Skeletal muscle tissue (tissue), 3 donors: ENCODE measurements at regions not wholly inside any gene's neighbourhood (a gene's known extent, or its start where the extent isn't known, plus 50 kb on each side); places are given as distances from the start of the nearest gene placed in this dataset.

Experiments
- H3K27ac ChIP-seq: one replicate; pipeline ENCODE4 v1.7.0; 2013; ENCODE audit warnings: mild to moderate bottlenecking, low read depth, low read length, inconsistent platforms
- H3K27me3 ChIP-seq, 3 donors: one replicate each; pipeline ENCODE4 v1.7.0; 2013; ENCODE audit warnings: low read length in 3 of 3; ENCODE audit not compliant: control insufficient read depth in 3 of 3, insufficient read depth in 3 of 3
- H3K36me3 ChIP-seq, 3 donors: one replicate each; pipeline ENCODE4 v1.7.0; 2013; ENCODE audit warnings: low read length in 3 of 3; ENCODE audit not compliant: control insufficient read depth in 3 of 3, insufficient read depth in 3 of 3
- H3K4me1 ChIP-seq, 3 donors: one replicate each; pipeline ENCODE4 v1.7.0; 2013; ENCODE audit warnings: low read length in 3 of 3, mild to moderate bottlenecking in 3 of 3; ENCODE audit not compliant: control insufficient read depth in 3 of 3, insufficient read depth in 3 of 3
- H3K4me3 ChIP-seq, 3 donors: one replicate each; pipeline ENCODE4 v1.7.0; 2013; ENCODE audit warnings: low read length in 3 of 3
- H3K9ac ChIP-seq, 3 donors: one replicate each; pipeline ENCODE4 v1.7.0; 2013; ENCODE audit warnings: low read length in 3 of 3, mild to moderate bottlenecking in 3 of 3, moderate library complexity in 2 of 3, low read depth in 1 of 3
- H3K9me3 ChIP-seq, 3 donors: one replicate each; pipeline ENCODE4 v1.7.0; 2013; ENCODE audit warnings: low read length in 3 of 3; ENCODE audit not compliant: control insufficient read depth in 3 of 3
- donor health status: Osteomylitis.

GRCh38 chr3:68336042-68336441, 596.3 kb downstream of the TAFA4 start:
- Histone ChIP-seq H3K4me3 (no peak overlapping the region), H3K27me3 (no peaks in the 10 kb centered on the region), H3K27ac (no peak overlapping the region), H3K4me1 (no peaks in the 10 kb centered on the region), H3K9me3 (no peaks in the 10 kb centered on the region), H3K9ac (no peak overlapping the region), H3K36me3 (no peaks in the 10 kb centered on the region)

- no peak overlapping the region for H3K27ac ChIP-seq
- H3K36me3 ChIP-seq = no peaks in the 10 kb centered on the region
- no peaks in the 10 kb centered on the region for H3K27me3 ChIP-seq
- H3K9me3 ChIP-seq = no peaks in the 10 kb centered on the region
- H3K4me1 ChIP-seq = no peaks in the 10 kb centered on the region
- no peak overlapping the region for H3K9ac ChIP-seq
- H3K4me3 ChIP-seq = no peak overlapping the region
These were observed 597.9 kb downstream of the TAFA4 start for GRCh38 chr3:68334367-68334986.

GRCh38 chr3:68328049-68328448, 604.3 kb downstream of the TAFA4 start:
- no peak overlapping the region for H3K9ac ChIP-seq
- no peaks in the 10 kb centered on the region for H3K27me3 ChIP-seq
- no peaks in the 10 kb centered on the region for H3K36me3 ChIP-seq
- H3K9me3 ChIP-seq = no peaks in the 10 kb centered on the region
- H3K4me1 ChIP-seq = no peaks in the 10 kb centered on the region
- no peak overlapping the region for H3K4me3 ChIP-seq
- no peak overlapping the region for H3K27ac ChIP-seq

- no peak overlapping the region for H3K9ac ChIP-seq
- no peaks in the 10 kb centered on the region for H3K9me3 ChIP-seq
- H3K4me1 ChIP-seq = no peaks in the 10 kb centered on the region
- H3K36me3 ChIP-seq = no peaks in the 10 kb centered on the region
- no peak overlapping the region for H3K27ac ChIP-seq
- no peaks in the 10 kb centered on the region for H3K27me3 ChIP-seq
- H3K4me3 ChIP-seq = no peak overlapping the region
These were observed 616.4 kb downstream of the TAFA4 start for GRCh38 chr3:68315964-68316363.

- H3K9ac ChIP-seq = no peak overlapping the region
- no peaks in the 10 kb centered on the region for H3K36me3 ChIP-seq
- no peak overlapping the region for H3K27ac ChIP-seq
- no peaks in the 10 kb centered on the region for H3K9me3 ChIP-seq
- H3K27me3 ChIP-seq = no peaks in the 10 kb centered on the region
- H3K4me3 ChIP-seq = no peak overlapping the region
- H3K4me1 ChIP-seq = no peaks in the 10 kb centered on the region
These were observed 616.8 kb downstream of the TAFA4 start for GRCh38 chr3:68315546-68315945.

GRCh38 chr3:68306571-68306970, 625.8 kb downstream of the TAFA4 start:
- Histone ChIP-seq H3K36me3 (no peaks in the 10 kb centered on the region), H3K4me1 (no peaks in the 10 kb centered on the region), H3K27ac (no peak overlapping the region), H3K27me3 (no peaks in the 10 kb centered on the region), H3K4me3 (no peak overlapping the region), H3K9me3 (no peaks in the 10 kb centered on the region), H3K9ac (no peak overlapping the region)

GRCh38 chr3:68295457-68295856, 636.9 kb downstream of the TAFA4 start:
- no peaks in the 10 kb centered on the region for H3K27me3 ChIP-seq
- no peak overlapping the region for H3K4me3 ChIP-seq
- no peaks in the 10 kb centered on the region for H3K4me1 ChIP-seq
- no peaks in the 10 kb centered on the region for H3K36me3 ChIP-seq
- H3K27ac ChIP-seq = no peak overlapping the region
- H3K9ac ChIP-seq = no peak overlapping the region
- no peaks in the 10 kb centered on the region for H3K9me3 ChIP-seq

GRCh38 chr3:68290333-68290732, 635.9 kb upstream of the SUCLG2 start:
- Histone ChIP-seq H3K9ac (no peak overlapping the region), H3K4me3 (no peak overlapping the region), H3K9me3 (no peaks in the 10 kb centered on the region), H3K27ac (no peak overlapping the region), H3K36me3 (no peaks in the 10 kb centered on the region), H3K4me1 (no peaks in the 10 kb centered on the region), H3K27me3 (no peaks in the 10 kb centered on the region)

GRCh38 chr3:68288085-68288484, 633.7 kb upstream of the SUCLG2 start:
- Histone ChIP-seq H3K9ac (no peak overlapping the region), H3K27ac (no peak overlapping the region), H3K4me3 (no peak overlapping the region), H3K27me3 (no peaks in the 10 kb centered on the region), H3K9me3 (no peaks in the 10 kb centered on the region), H3K4me1 (no peaks in the 10 kb centered on the region), H3K36me3 (no peaks in the 10 kb centered on the region)

- no peak overlapping the region for H3K27ac ChIP-seq
- H3K4me1 ChIP-seq = no peaks in the 10 kb centered on the region
- H3K4me3 ChIP-seq = no peak overlapping the region
- no peak overlapping the region for H3K9ac ChIP-seq
- H3K27me3 ChIP-seq = no peaks in the 10 kb centered on the region
- H3K36me3 ChIP-seq = no peaks in the 10 kb centered on the region
- H3K9me3 ChIP-seq = no peaks in the 10 kb centered on the region
These were observed 632.7 kb upstream of the SUCLG2 start for GRCh38 chr3:68287101-68287500.

- H3K36me3 ChIP-seq = no peaks in the 10 kb centered on the region
- H3K27me3 ChIP-seq = no peaks in the 10 kb centered on the region
- no peaks in the 10 kb centered on the region for H3K9me3 ChIP-seq
- no peak overlapping the region for H3K27ac ChIP-seq
- no peak overlapping the region for H3K4me3 ChIP-seq
- no peak overlapping the region for H3K9ac ChIP-seq
- H3K4me1 ChIP-seq = no peaks in the 10 kb centered on the region
These were observed 619.9 kb upstream of the SUCLG2 start for GRCh38 chr3:68274286-68274685.
